ENCODE measurements at regions not wholly inside any gene's neighbourhood (a gene's known extent, or its start where the extent isn't known, plus 50 kb on each side); places are given as distances from the start of the nearest gene placed in this dataset.

- no peak for DNase-seq
Observed at GRCh38 chr20:6421321-6422248, 298.8 kb upstream of the FERMT1 start.

GRCh38 chr20:6420336-6420735 is 297.5 kb upstream of the FERMT1 start:
- DNase-seq = no peak

- no peak for DNase-seq
Observed at GRCh38 chr20:6418732-6419131, 295.9 kb upstream of the FERMT1 start.

GRCh38 chr20:6416371-6416770 is 293.5 kb upstream of the FERMT1 start:
- DNase-seq = no peak

GRCh38 chr20:6411651-6412050 is 288.8 kb upstream of the FERMT1 start:
- DNase-seq = no peak

- no peak for DNase-seq
Observed at GRCh38 chr20:6410721-6411120, 287.9 kb upstream of the FERMT1 start.

GRCh38 chr20:6407163-6407562 is 284.3 kb upstream of the FERMT1 start:
- DNase-seq = no peak

- DNase-seq = no peak
Observed at GRCh38 chr20:6401893-6402557, 279.2 kb upstream of the FERMT1 start.

- no peak for DNase-seq
Observed at GRCh38 chr20:6397115-6397514, 274.3 kb upstream of the FERMT1 start.

GRCh38 chr20:6395695-6396094 is 272.9 kb upstream of the FERMT1 start:
- no peak for DNase-seq

- DNase-seq = no peak
Observed at GRCh38 chr20:6388671-6389197, 265.9 kb upstream of the FERMT1 start.

GRCh38 chr20:6384956-6385486 is 262.2 kb upstream of the FERMT1 start:
- no peak for DNase-seq

- no peak for DNase-seq
Observed at GRCh38 chr20:6384380-6384779, 261.6 kb upstream of the FERMT1 start.

GRCh38 chr20:6381887-6382286 is 259.1 kb upstream of the FERMT1 start:
- DNase-seq = no peak

GRCh38 chr20:6362245-6362644 is 239.4 kb upstream of the FERMT1 start:
- no peak for DNase-seq

GRCh38 chr20:6360766-6361165 is 237.9 kb upstream of the FERMT1 start:
- DNase-seq = no peak

- DNase-seq = no peak
Observed at GRCh38 chr20:6355754-6356451, 233.1 kb upstream of the FERMT1 start.

- DNase-seq = no peak
Observed at GRCh38 chr20:6348908-6349307, 226.1 kb upstream of the FERMT1 start.

GRCh38 chr20:6347916-6348315 is 225.1 kb upstream of the FERMT1 start:
- no peak for DNase-seq

- no peak for DNase-seq
Observed at GRCh38 chr20:6341491-6341890, 218.7 kb upstream of the FERMT1 start.

GRCh38 chr20:6339176-6339575 is 216.3 kb upstream of the FERMT1 start:
- DNase-seq = no peak

- no peak for DNase-seq
Observed at GRCh38 chr20:6333110-6333509, 210.3 kb upstream of the FERMT1 start.

Measured in renal pelvis (tissue), 1 donor.